EL (cell line): ENCODE measurements at regions not wholly inside any gene's neighbourhood (a gene's known extent, or its start where the extent isn't known, plus 50 kb on each side); places are given as distances from the start of the nearest gene placed in this dataset.

Experiments used
- DNase-seq: peaks from one replicate; pipeline ENCODE4 v3.0.0-alpha.2; 2016

- no peak for DNase-seq
These were observed 117.7 kb downstream of the ETS2 start for GRCh38 chr21:38923429-38923828.

- DNase-seq, result peak; percentile 23
These were observed 116.9 kb downstream of the ETS2 start for GRCh38 chr21:38922474-38923235.

- no peak for DNase-seq
These were observed 116.0 kb downstream of the ETS2 start for GRCh38 chr21:38921511-38922251.

GRCh38 chr21:38920631-38921398, 115.1 kb downstream of the ETS2 start:
- peak; percentile 66 for DNase-seq

GRCh38 chr21:38918607-38919346, 113.0 kb downstream of the ETS2 start:
- no peak for DNase-seq

GRCh38 chr21:38917043-38917774, 111.5 kb downstream of the ETS2 start:
- no peak for DNase-seq

GRCh38 chr21:38916214-38916964, 110.7 kb downstream of the ETS2 start:
- no peak for DNase-seq

GRCh38 chr21:38915546-38915945, 109.8 kb downstream of the ETS2 start:
- DNase-seq, result no peak

- DNase-seq, result no peak
These were observed 109.0 kb downstream of the ETS2 start for GRCh38 chr21:38914528-38915293.

GRCh38 chr21:38913893-38914527, 108.3 kb downstream of the ETS2 start:
- no peak for DNase-seq

- DNase-seq, result peak; percentile 45
These were observed 107.6 kb downstream of the ETS2 start for GRCh38 chr21:38913120-38913892.

GRCh38 chr21:38912789-38913119, 107.0 kb downstream of the ETS2 start:
- no peak for DNase-seq

GRCh38 chr21:38912102-38912629, 106.4 kb downstream of the ETS2 start:
- DNase-seq, result no peak

GRCh38 chr21:38911484-38912101, 105.9 kb downstream of the ETS2 start:
- DNase-seq, result no peak

- DNase-seq, result peak; percentile 27
These were observed 104.8 kb downstream of the ETS2 start for GRCh38 chr21:38910390-38911067.

GRCh38 chr21:38909929-38910328, 104.2 kb downstream of the ETS2 start:
- DNase-seq, result no peak

- DNase-seq, result no peak
These were observed 103.4 kb downstream of the ETS2 start for GRCh38 chr21:38909109-38909508.

- no peak for DNase-seq
These were observed 102.8 kb downstream of the ETS2 start for GRCh38 chr21:38908537-38908936.
